ENCODE measurements at regions not wholly inside any gene's neighbourhood (a gene's known extent, or its start where the extent isn't known, plus 50 kb on each side); places are given as distances from the start of the nearest gene placed in this dataset.

GRCh38 chr5:62090953-62091352 is 215.1 kb upstream of the KIF2A start:
- H3K27me3 ChIP-seq (ENCODE audit: control insufficient read depth in 4 of 4, insufficient read depth in 4 of 4, low read length in 3 of 4) = no peaks in the 10 kb centered on the region
- DNase-seq (ENCODE audit: low spot score) = no peak
- H3K9me3 ChIP-seq (ENCODE audit: control insufficient read depth in 4 of 4, low read length in 3 of 4) = peaks cover 0 to 3% (median 1%) of the 10 kb centered on the region in 4 donors
- no peak overlapping the region for H3K9ac ChIP-seq (ENCODE audit: low read depth in 1 of 2, low read length in 2 of 2)
- H3K4me3 ChIP-seq (ENCODE audit: low read depth in 1 of 3, low read length in 3 of 3) = no peak overlapping the region
- no peaks in the 10 kb centered on the region for H3K4me1 ChIP-seq (ENCODE audit: control insufficient read depth in 4 of 4, insufficient read depth in 4 of 4, low read length in 3 of 4)
- H3K27ac ChIP-seq (ENCODE audit: low read depth in 1 of 2, low read length in 2 of 2) = no peak overlapping the region
- no peaks in the 10 kb centered on the region for H3K36me3 ChIP-seq (ENCODE audit: control insufficient read depth in 4 of 4, insufficient read depth in 3 of 4, low read depth in 1 of 4, low read length in 3 of 4)
- TF ChIP-seq, protein P1, sequence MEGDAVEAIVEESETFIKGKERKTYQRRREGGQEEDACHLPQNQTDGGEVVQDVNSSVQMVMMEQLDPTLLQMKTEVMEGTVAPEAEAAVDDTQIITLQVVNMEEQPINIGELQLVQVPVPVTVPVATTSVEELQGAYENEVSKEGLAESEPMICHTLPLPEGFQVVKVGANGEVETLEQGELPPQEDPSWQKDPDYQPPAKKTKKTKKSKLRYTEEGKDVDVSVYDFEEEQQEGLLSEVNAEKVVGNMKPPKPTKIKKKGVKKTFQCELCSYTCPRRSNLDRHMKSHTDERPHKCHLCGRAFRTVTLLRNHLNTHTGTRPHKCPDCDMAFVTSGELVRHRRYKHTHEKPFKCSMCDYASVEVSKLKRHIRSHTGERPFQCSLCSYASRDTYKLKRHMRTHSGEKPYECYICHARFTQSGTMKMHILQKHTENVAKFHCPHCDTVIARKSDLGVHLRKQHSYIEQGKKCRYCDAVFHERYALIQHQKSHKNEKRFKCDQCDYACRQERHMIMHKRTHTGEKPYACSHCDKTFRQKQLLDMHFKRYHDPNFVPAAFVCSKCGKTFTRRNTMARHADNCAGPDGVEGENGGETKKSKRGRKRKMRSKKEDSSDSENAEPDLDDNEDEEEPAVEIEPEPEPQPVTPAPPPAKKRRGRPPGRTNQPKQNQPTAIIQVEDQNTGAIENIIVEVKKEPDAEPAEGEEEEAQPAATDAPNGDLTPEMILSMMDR (IDR thresholded peaks at IDR 0.05; ENCODE audit: low read depth, low read length, missing input control) = no peak
- TF ChIP-seq FOXA1 (IDR thresholded peaks at IDR 0.05) (no peak), SP1 (IDR thresholded peaks at IDR 0.05) (no peak)

- Histone ChIP-seq H3K36me3 (ENCODE audit: control insufficient read depth in 4 of 4, insufficient read depth in 3 of 4, low read depth in 1 of 4, low read length in 3 of 4) (no peaks in the 10 kb centered on the region), H3K9ac (ENCODE audit: low read depth in 1 of 2, low read length in 2 of 2) (no peak overlapping the region), H3K9me3 (ENCODE audit: control insufficient read depth in 4 of 4, low read length in 3 of 4) (peaks cover 0 to 3% (median 1%) of the 10 kb centered on the region in 4 donors), H3K27me3 (ENCODE audit: control insufficient read depth in 4 of 4, insufficient read depth in 4 of 4, low read length in 3 of 4) (no peaks in the 10 kb centered on the region), H3K4me1 (ENCODE audit: control insufficient read depth in 4 of 4, insufficient read depth in 4 of 4, low read length in 3 of 4) (no peaks in the 10 kb centered on the region), H3K27ac (ENCODE audit: low read depth in 1 of 2, low read length in 2 of 2) (no peak overlapping the region), H3K4me3 (ENCODE audit: low read depth in 1 of 3, low read length in 3 of 3) (no peak overlapping the region)
- no peak for DNase-seq (ENCODE audit: low spot score)
- WGBS = 40% methylated on average over 2 of the region's 2 CpGs
- no peak for TF ChIP-seq NR2F2 (IDR thresholded peaks at IDR 0.05)
Observed at GRCh38 chr5:62093411-62093810, 212.6 kb upstream of the KIF2A start.

DNA sequence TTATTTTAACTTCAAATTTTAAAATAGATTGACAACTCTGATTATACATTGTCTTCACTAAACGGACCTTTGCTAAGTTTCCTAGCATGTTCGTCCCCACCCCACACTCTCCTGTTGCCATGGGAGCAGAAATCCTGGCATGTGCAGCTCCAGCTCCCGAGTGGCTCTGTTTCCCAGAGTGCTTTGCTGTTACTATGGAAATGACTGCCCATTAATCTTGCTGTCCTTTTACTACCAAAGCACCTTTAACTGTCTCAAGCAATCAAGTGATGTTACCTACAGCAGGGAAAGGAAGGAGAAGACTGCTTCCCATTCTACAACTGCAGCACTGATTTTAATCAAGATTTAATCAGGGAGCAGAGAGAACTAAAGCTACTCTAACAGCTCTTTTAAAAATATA is 212.0 kb upstream of the KIF2A start:
- H3K4me1 ChIP-seq (ENCODE audit: control insufficient read depth in 4 of 4, insufficient read depth in 4 of 4, low read length in 3 of 4) = no peaks in the 10 kb centered on the region
- H3K36me3 ChIP-seq (ENCODE audit: control insufficient read depth in 4 of 4, insufficient read depth in 3 of 4, low read depth in 1 of 4, low read length in 3 of 4) = no peaks in the 10 kb centered on the region
- H3K9ac ChIP-seq (ENCODE audit: low read depth in 1 of 2, low read length in 2 of 2) = no peak overlapping the region
- no peak overlapping the region for H3K27ac ChIP-seq (ENCODE audit: low read depth in 1 of 2, low read length in 2 of 2)
- WGBS = 2% methylated on average over 3 of the region's 3 CpGs
- no peak overlapping the region for H3K4me3 ChIP-seq (ENCODE audit: low read depth in 1 of 3, low read length in 3 of 3)
- no peak for DNase-seq (ENCODE audit: low spot score)
- peaks cover 0 to 3% (median 1%) of the 10 kb centered on the region in 4 donors for H3K9me3 ChIP-seq (ENCODE audit: control insufficient read depth in 4 of 4, low read length in 3 of 4)
- no peaks in the 10 kb centered on the region for H3K27me3 ChIP-seq (ENCODE audit: control insufficient read depth in 4 of 4, insufficient read depth in 4 of 4, low read length in 3 of 4)
- TF ChIP-seq HNF4A (conservative IDR thresholded peaks at IDR 0.05) (no peak), RAD21 (IDR thresholded peaks at IDR 0.05) (no peak), YY1 (IDR thresholded peaks at IDR 0.05) (no peak), MAX (IDR thresholded peaks at IDR 0.05) (no peak)

DNA sequence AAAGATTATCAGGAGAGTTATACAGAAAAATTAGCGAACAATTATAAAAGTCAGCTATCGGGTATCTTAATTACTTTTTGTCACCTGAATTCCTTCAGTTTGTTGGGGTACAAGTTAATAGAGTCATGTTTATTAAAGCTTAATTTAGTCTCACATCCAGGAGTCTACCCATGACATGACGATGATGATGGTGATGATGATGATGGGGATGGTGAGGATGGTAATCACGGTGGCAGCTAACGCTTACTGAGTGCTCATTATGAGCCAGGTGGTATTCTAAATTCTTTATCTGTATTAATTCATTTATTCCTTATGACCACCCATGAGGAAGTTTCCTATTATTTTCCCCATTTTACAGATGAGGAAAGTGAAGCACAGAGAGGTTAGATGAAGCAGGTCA is 208.6 kb upstream of the KIF2A start:
- no peaks in the 10 kb centered on the region for H3K4me1 ChIP-seq (ENCODE audit: control insufficient read depth in 4 of 4, insufficient read depth in 4 of 4, low read length in 3 of 4)
- DNase-seq (ENCODE audit: low spot score) = no peak
- TF ChIP-seq NR2F2 (IDR thresholded peaks at IDR 0.05) (no peak), TAF1 (conservative IDR thresholded peaks at IDR 0.05) (no peak), ZBTB33 (IDR thresholded peaks at IDR 0.05) (no peak), GABPA (IDR thresholded peaks at IDR 0.05 in 1 of 2, conservative IDR thresholded peaks at IDR 0.05 in 1 of 2) (no peak), RAD21 (IDR thresholded peaks at IDR 0.05) (no peak), FOXA2 (IDR thresholded peaks at IDR 0.05) (no peak), HNF4G (IDR thresholded peaks at IDR 0.05) (no peak), RXRA (IDR thresholded peaks at IDR 0.05) (no peak), YY1 (IDR thresholded peaks at IDR 0.05) (no peak), FOXA1 (IDR thresholded peaks at IDR 0.05) (no peak)
- TF ChIP-seq, protein P2, sequence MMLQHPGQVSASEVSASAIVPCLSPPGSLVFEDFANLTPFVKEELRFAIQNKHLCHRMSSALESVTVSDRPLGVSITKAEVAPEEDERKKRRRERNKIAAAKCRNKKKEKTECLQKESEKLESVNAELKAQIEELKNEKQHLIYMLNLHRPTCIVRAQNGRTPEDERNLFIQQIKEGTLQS (IDR thresholded peaks at IDR 0.05) = no peak
- H3K9me3 ChIP-seq (ENCODE audit: control insufficient read depth in 4 of 4, low read length in 3 of 4) = no peaks in the 10 kb centered on the region
- H3K9ac ChIP-seq (ENCODE audit: low read depth in 1 of 2, low read length in 2 of 2) = no peak overlapping the region
- H3K36me3 ChIP-seq (ENCODE audit: control insufficient read depth in 4 of 4, insufficient read depth in 3 of 4, low read depth in 1 of 4, low read length in 3 of 4) = no peaks in the 10 kb centered on the region
- H3K27me3 ChIP-seq (ENCODE audit: control insufficient read depth in 4 of 4, insufficient read depth in 4 of 4, low read length in 3 of 4) = no peaks in the 10 kb centered on the region
- no peak overlapping the region for H3K4me3 ChIP-seq (ENCODE audit: low read depth in 1 of 3, low read length in 3 of 3)
- H3K27ac ChIP-seq (ENCODE audit: low read depth in 1 of 2, low read length in 2 of 2) = no peak overlapping the region
- 93% methylated on average over 5 of the region's 5 CpGs for WGBS
